HCT116 (cell line): ENCODE measurements at regions not wholly inside any gene's neighbourhood (a gene's known extent, or its start where the extent isn't known, plus 50 kb on each side); places are given as distances from the start of the nearest gene placed in this dataset.
"Not testable (repeated sequence)": the region's sequence is repeated elsewhere in the genome, so short reads cannot be mapped to it uniquely, and the experiment has no call there.

Experiments
- ATAC-seq: fragments of 200-7000 bp; cut with Tn5 transposase; 2 replicates; pipeline ENCODE4 v1.9.1; 2020; ENCODE audit warnings: mild to moderate bottlenecking, moderate library complexity
- BruUV-seq: library from RNA; stranded (reverse); fragments of 400-500 nt; replicated peaks from 2 replicates; lab custom pipeline; 2021; lab: Mats Ljungman, UMichigan
- CTCF ChIA-PET: fragments of 300-600 bp; sonication (Branson Sonifier 250); formaldehyde crosslinking; loops from one replicate; lab custom pipeline; 2021; ENCODE audit warnings: antibody characterized with exemption; lab: Charles Lee
- POLR2A ChIA-PET: fragments of 300-600, 350-600 bp; sonication (Branson Sonifier 250); formaldehyde crosslinking; loops from one replicate; lab custom pipeline; 2021; ENCODE audit warnings: antibody characterized with exemption; lab: Charles Lee
- RAD21 ChIA-PET, 2 experiments: fragments of 300-600 bp; sonication (Branson Sonifier 250); formaldehyde crosslinking; loops; one replicate each; lab custom pipeline; 2023; ENCODE audit warnings: low total read pairs in 2 of 2; ENCODE audit not compliant: uncharacterized antibody in 2 of 2, unreplicated experiment in 2 of 2, low non-redundant PET in 1 of 2; lab: Charles Lee
- DNase-seq: peaks from one replicate; pipeline ENCODE4 v3.0.0-alpha.2; 2010; ENCODE audit warnings: low read depth, low spot score
- H2AFZ ChIP-seq: fragments of 200-600 bp; shearing (Covaris generic), sonication (generic); 2 replicates; pipeline ENCODE4 v1.6.1; 2017; ENCODE audit warnings: low read depth, mixed run types, mixed read lengths, antibody characterized with exemption, low read length; ENCODE audit not compliant: poor library complexity, severe bottlenecking
- H3K27ac ChIP-seq: 2 replicates; pipeline ENCODE4 v1.5.1; 2012; ENCODE audit warnings: low read depth, low read length
- H3K27me3 ChIP-seq: fragments of 200-600 bp; sonication (generic); 2 replicates; pipeline ENCODE4 v1.6.1; 2016; ENCODE audit warnings: mixed run types, low read length, mixed read lengths; ENCODE audit not compliant: insufficient read depth
- H3K36me3 ChIP-seq, 2 experiments: fragments of 200-500 bp in 1 of 2; fragments of 200-600 bp in 1 of 2; sonication (Bioruptor generic) in 1 of 2; sonication (generic) in 1 of 2; 2 replicates each; pipeline versions ENCODE4 v1.5.1 to v1.6.1; 2014 to 2016; ENCODE audit warnings: low read length in 2 of 2, inconsistent platforms in 1 of 2, mixed read lengths in 1 of 2, mixed run types in 1 of 2; ENCODE audit not compliant: insufficient read depth in 2 of 2, control insufficient read depth in 1 of 2
- H3K4me1 ChIP-seq, 2 experiments: fragments of 200-600 bp in 1 of 2; sonication (generic) in 1 of 2; 2 replicates each; pipeline versions ENCODE4 v1.5.1 to v1.6.1; 2012 to 2017; ENCODE audit warnings: low read length in 2 of 2, inconsistent platforms in 1 of 2, mild to moderate bottlenecking in 1 of 2, mixed read lengths in 1 of 2, mixed run types in 1 of 2, moderate library complexity in 1 of 2; ENCODE audit not compliant: insufficient read depth in 2 of 2, control insufficient read depth in 1 of 2
- H3K4me2 ChIP-seq: fragments of 200-600 bp; sonication (generic); 2 replicates; pipeline ENCODE4 v1.6.1; 2017; ENCODE audit warnings: mixed run types, low read length, mixed read lengths
- H3K4me3 ChIP-seq, 2 experiments: fragments of 200-600 bp in 1 of 2; sonication (generic) in 1 of 2; replicated peaks in 1 of 2; 2 replicates each; pipeline ENCODE4 v1.5.1; 2011 to 2016; ENCODE audit warnings: low read length in 2 of 2, control low read depth in 1 of 2, low read depth in 1 of 2, mild to moderate bottlenecking in 1 of 2, mixed read lengths in 1 of 2, mixed run types in 1 of 2
- H3K79me2 ChIP-seq: fragments of 200-600 bp; sonication (generic); 2 replicates; pipeline ENCODE4 v1.6.1; 2017; ENCODE audit warnings: mild to moderate bottlenecking, mixed run types, low read length, moderate library complexity, mixed read lengths; ENCODE audit not compliant: insufficient read depth
- H3K9ac ChIP-seq: fragments of 200-600 bp; sonication (generic); 2 replicates; pipeline ENCODE4 v1.6.1; 2016; ENCODE audit warnings: low read length, mixed read lengths
- H3K9me2 ChIP-seq: fragments of 200-600 bp; sonication (generic), shearing (Covaris generic); 2 replicates; pipeline ENCODE4 v1.6.1; 2017; ENCODE audit warnings: mixed run types, mild to moderate bottlenecking, moderate library complexity; ENCODE audit not compliant: insufficient read depth
- H3K9me3 ChIP-seq, 2 experiments: fragments of 200-500 bp in 1 of 2; fragments of 200-600 bp in 1 of 2; sonication (Bioruptor generic) in 1 of 2; sonication (generic) in 1 of 2; 2 replicates each; pipeline ENCODE4 v1.6.1; 2014 to 2017; ENCODE audit warnings: low read length in 2 of 2, mixed read lengths in 2 of 2, inconsistent platforms in 1 of 2, low read depth in 1 of 2, mild to moderate bottlenecking in 1 of 2, mixed run types in 1 of 2, moderate library complexity in 1 of 2; ENCODE audit not compliant: control insufficient read depth in 1 of 2, insufficient read depth in 1 of 2
- H4K20me1 ChIP-seq: fragments of 200-600 bp; sonication (generic), shearing (Covaris generic); 2 replicates; pipeline ENCODE4 v1.6.1; 2017; ENCODE audit warnings: mixed run types, mild to moderate bottlenecking, moderate library complexity; ENCODE audit not compliant: insufficient read depth
- intact Hi-C: fragments of 100-400 bp; cut with micrococcal nuclease; formaldehyde crosslinking; loops from 2 replicates; pipeline ENCODE4 v1.10.0; 2022

GRCh38 chr7:65059247-65059646, 52.8 kb upstream of the ERV3-1 start:
- RAD21 ChIA-PET, ATAC-seq, H4K20me1 ChIP-seq, DNase-seq, H3K4me1 ChIP-seq, H2AFZ ChIP-seq, BruUV-seq, H3K79me2 ChIP-seq, H3K9me2 ChIP-seq, H3K9ac ChIP-seq, H3K4me3 ChIP-seq, H3K27me3 ChIP-seq, H3K9me3 ChIP-seq, POLR2A ChIA-PET, H3K4me2 ChIP-seq, H3K27ac ChIP-seq, H3K36me3 ChIP-seq, CTCF ChIA-PET, intact Hi-C loops: not testable (repeated sequence)
